ENCODE measurements at regions not wholly inside any gene's neighbourhood (a gene's known extent, or its start where the extent isn't known, plus 50 kb on each side); places are given as distances from the start of the nearest gene placed in this dataset.

- DNase-seq = no peak
Measured at GRCh38 chr4:163773940-163774339, 279.4 kb downstream of the TMA16 start.

- DNase-seq = no peak
Measured at GRCh38 chr4:163776957-163777356, 282.5 kb downstream of the TMA16 start.

GRCh38 chr4:163781726-163782125 is 287.2 kb downstream of the TMA16 start:
- no peak for DNase-seq

GRCh38 chr4:163790231-163790630 is 295.7 kb downstream of the TMA16 start:
- DNase-seq = no peak

GRCh38 chr4:163795885-163796284 is 301.4 kb downstream of the TMA16 start:
- no peak for DNase-seq

- DNase-seq = no peak
Measured at GRCh38 chr4:163804001-163804400, 309.5 kb downstream of the TMA16 start.

- DNase-seq = no peak
Measured at GRCh38 chr4:163806653-163807052, 312.2 kb downstream of the TMA16 start.

- DNase-seq = no peak
Measured at GRCh38 chr4:163808011-163808410, 313.5 kb downstream of the TMA16 start.

- no peak for DNase-seq
Measured at GRCh38 chr4:163810755-163811154, 316.3 kb downstream of the TMA16 start.

GRCh38 chr4:163815776-163816175 is 321.3 kb downstream of the TMA16 start:
- no peak for DNase-seq

- no peak for DNase-seq
Measured at GRCh38 chr4:163816494-163816893, 322.0 kb downstream of the TMA16 start.

GRCh38 chr4:163818673-163819072 is 324.2 kb downstream of the TMA16 start:
- DNase-seq = no peak

- no peak for DNase-seq
Measured at GRCh38 chr4:163833669-163834068, 339.2 kb downstream of the TMA16 start.

GRCh38 chr4:163846008-163846407 is 351.5 kb downstream of the TMA16 start:
- DNase-seq = no peak

- DNase-seq = no peak
Measured at GRCh38 chr4:163852246-163852645, 357.8 kb downstream of the TMA16 start.

GRCh38 chr4:163857903-163858302 is 363.4 kb downstream of the TMA16 start:
- DNase-seq = no peak

- DNase-seq = no peak
Measured at GRCh38 chr4:163858515-163858914, 364.0 kb downstream of the TMA16 start.

- DNase-seq = no peak
Measured at GRCh38 chr4:163863082-163863481, 368.6 kb downstream of the TMA16 start.

- no peak for DNase-seq
Measured at GRCh38 chr4:163865010-163865409, 370.5 kb downstream of the TMA16 start.

GRCh38 chr4:163866728-163867315 is 372.3 kb downstream of the TMA16 start:
- no peak for DNase-seq

- no peak for DNase-seq
Measured at GRCh38 chr4:163868445-163868844, 374.0 kb downstream of the TMA16 start.

GRCh38 chr4:163871078-163871477 is 376.6 kb downstream of the TMA16 start:
- DNase-seq = no peak

- no peak for DNase-seq
Measured at GRCh38 chr4:163875327-163875726, 380.8 kb downstream of the TMA16 start.

- no peak for DNase-seq
Measured at GRCh38 chr4:163878336-163879121, 384.0 kb downstream of the TMA16 start.

GRCh38 chr4:163892417-163892816 is 397.9 kb downstream of the TMA16 start:
- DNase-seq = no peak

Measured in activated naive CD4-positive, alpha-beta T cell (primary cell).